OCI-LY1 (cell line): ENCODE measurements at regions not wholly inside any gene's neighbourhood (a gene's known extent, or its start where the extent isn't known, plus 50 kb on each side); places are given as distances from the start of the nearest gene placed in this dataset.

Experiments
- CTCF ChIP-seq: fragments of 200-600 bp; sonication (generic), shearing (Covaris generic); IDR thresholded peaks from 2 replicates; pipeline ENCODE4 v1.5.1; 2017; ENCODE audit warnings: mild to moderate bottlenecking, antibody characterized with exemption, low read length, moderate library complexity, mixed read lengths
- EZH2 ChIP-seq: fragments of 200-600 bp; sonication (generic), shearing (Covaris generic); IDR thresholded peaks from 2 replicates; pipeline ENCODE4 v1.8.0; 2017; ENCODE audit warnings: borderline replicate concordance, mixed run types, mild to moderate bottlenecking, antibody characterized with exemption, low read length, moderate library complexity, mixed read lengths

- TF ChIP-seq CTCF: no peak
- no peak for TF ChIP-seq EZH2
Measured at GRCh38 chr7:22571766-22572165, 71.8 kb upstream of the STEAP1B start.
